SK-N-SH (cell line): ENCODE measurements at regions not wholly inside any gene's neighbourhood (a gene's known extent, or its start where the extent isn't known, plus 50 kb on each side); places are given as distances from the start of the nearest gene placed in this dataset.

ENCODE experiments used
- CTCF ChIA-PET: fragments of 300-600, 350-600 bp; formaldehyde crosslinking; extraction: SDS; loops from one replicate; lab custom pipeline; 2021; lab: Yijun Ruan, JAX
- POLR2A ChIA-PET: fragments of 350-600 bp; sonication (Branson Sonifier 250); formaldehyde crosslinking; extraction: SDS; loops from one replicate; lab custom pipeline; 2020; ENCODE audit warnings: antibody characterized with exemption, inconsistent platforms; lab: Yijun Ruan, JAX
- DNase-seq: peaks from one replicate; pipeline ENCODE4 v3.0.0; 2012
- H2AFZ ChIP-seq: fragments of 200-600 bp; sonication (generic); 2 replicates; pipeline ENCODE4 v1.8.1; 2016; ENCODE audit warnings: antibody characterized with exemption, mild to moderate bottlenecking, low read depth
- H3F3A ChIP-seq: fragments of 200-600 bp; sonication (generic); replicated peaks from 2 replicates; pipeline ENCODE3; 2016; ENCODE audit warnings: antibody characterized with exemption, mild to moderate bottlenecking; ENCODE audit not compliant: insufficient read depth
- H3K27ac ChIP-seq, 2 experiments: fragments of 200-500 bp in 1 of 2; fragments of 200-600 bp in 1 of 2; sonication (Bioruptor generic) in 1 of 2; sonication (generic), shearing (Covaris generic) in 1 of 2; 2 replicates each; pipeline versions ENCODE4 v1.5.1 to v1.6.1; 2014 to 2016; ENCODE audit warnings: low read depth in 2 of 2, inconsistent platforms in 1 of 2, low read length in 1 of 2, mild to moderate bottlenecking in 1 of 2, mixed read lengths in 1 of 2
- H3K27me3 ChIP-seq: fragments of 200-600 bp; sonication (generic), shearing (Covaris generic); 2 replicates; pipeline ENCODE4 v1.6.1; 2016; ENCODE audit warnings: mixed run types; ENCODE audit not compliant: insufficient read depth
- H3K36me3 ChIP-seq, 2 experiments: fragments of 200-500 bp in 1 of 2; fragments of 200-600 bp in 1 of 2; sonication (Bioruptor generic) in 1 of 2; sonication (generic) in 1 of 2; replicated peaks in 1 of 2; 2 replicates each; pipeline versions ENCODE3 to v1.5.1; 2014 to 2016; ENCODE audit warnings: low read length in 1 of 2, mild to moderate bottlenecking in 1 of 2; ENCODE audit not compliant: insufficient read depth in 2 of 2, control insufficient read depth in 1 of 2
- H3K4me1 ChIP-seq, 2 experiments: fragments of 200-500 bp in 1 of 2; fragments of 200-600 bp in 1 of 2; sonication (Bioruptor generic) in 1 of 2; sonication (generic), shearing (Covaris generic) in 1 of 2; 2 replicates each; pipeline versions ENCODE4 v1.5.1 to v1.6.1; 2014 to 2016; ENCODE audit warnings: low read depth in 1 of 2, low read length in 1 of 2, mixed run types in 1 of 2; ENCODE audit not compliant: insufficient read depth in 2 of 2, control insufficient read depth in 1 of 2
- H3K4me2 ChIP-seq: fragments of 200-600 bp; sonication (generic), shearing (Covaris generic); 2 replicates; pipeline ENCODE4 v1.6.1; 2017; ENCODE audit warnings: mixed run types
- H3K4me3 ChIP-seq, 2 experiments: fragments of 200-500 bp in 1 of 2; fragments of 200-600 bp in 1 of 2; sonication (Bioruptor generic) in 1 of 2; sonication (generic), shearing (Covaris generic) in 1 of 2; 2 replicates each; pipeline versions ENCODE4 v1.5.1 to v1.8.1; 2014 to 2016; ENCODE audit warnings: low read depth in 2 of 2, inconsistent platforms in 1 of 2, low read length in 1 of 2, mild to moderate bottlenecking in 1 of 2, mixed read lengths in 1 of 2, moderate library complexity in 1 of 2
- H3K79me2 ChIP-seq: fragments of 200-600 bp; sonication (generic); 2 replicates; pipeline ENCODE4 v1.8.1; 2017; ENCODE audit warnings: mild to moderate bottlenecking; ENCODE audit not compliant: insufficient read depth
- H3K9ac ChIP-seq: fragments of 200-600 bp; sonication (generic); 2 replicates; pipeline ENCODE4 v1.6.1; 2017; ENCODE audit warnings: mixed run types
- H3K9me2 ChIP-seq: fragments of 200-600 bp; sonication (generic); 2 replicates; pipeline ENCODE4 v1.6.1; 2017; ENCODE audit warnings: mixed run types
- H3K9me3 ChIP-seq: fragments of 200-600 bp; sonication (generic); 2 replicates; pipeline ENCODE4 v1.6.1; 2017; ENCODE audit warnings: mixed run types, mild to moderate bottlenecking, moderate library complexity
- H4K20me1 ChIP-seq: fragments of 200-600 bp; sonication (generic); 2 replicates; pipeline ENCODE4 v1.6.1; 2017; ENCODE audit warnings: mild to moderate bottlenecking, mixed run types; ENCODE audit not compliant: insufficient read depth
- ELF1 ChIP-seq: IDR thresholded peaks from 2 replicates; pipeline ENCODE4 v1.4.0; 2012
- EP300 ChIP-seq, 2 experiments: IDR thresholded peaks; 2 replicates each; pipeline versions ENCODE4 v1.4.0 to v1.6.1; 2012; ENCODE audit warnings: borderline replicate concordance in 1 of 2, low read depth in 1 of 2, low read length in 1 of 2
- EZH2phosphoT487 ChIP-seq: fragments of 200-600 bp; sonication (generic); IDR thresholded peaks from 2 replicates; pipeline ENCODE4 v1.6.1; 2017; ENCODE audit warnings: low read depth, mixed run types, mild to moderate bottlenecking, antibody characterized with exemption, moderate library complexity, borderline replicate concordance
- FOSL2 ChIP-seq: IDR thresholded peaks from 2 replicates; pipeline ENCODE4 v1.4.0; 2012; ENCODE audit warnings: low read depth, mild to moderate bottlenecking, moderate library complexity, borderline replicate concordance
- FOXM1 ChIP-seq: IDR thresholded peaks from 2 replicates; pipeline ENCODE4 v1.4.0; 2012; ENCODE audit warnings: low read depth, mild to moderate bottlenecking
- MAX ChIP-seq: IDR thresholded peaks from 2 replicates; pipeline ENCODE4 v1.4.0; 2012; ENCODE audit warnings: low read depth
- NRF1 ChIP-seq: IDR thresholded peaks from 2 replicates; pipeline ENCODE4 v1.6.1; 2012; ENCODE audit warnings: low read depth, mild to moderate bottlenecking, low read length
- POLR2AphosphoS5 ChIP-seq: IDR thresholded peaks from 2 replicates; pipeline ENCODE4 v1.6.1; 2012; ENCODE audit warnings: low read depth, low read length
- RAD21 ChIP-seq: IDR thresholded peaks from 2 replicates; pipeline ENCODE4 v1.6.1; 2012; ENCODE audit warnings: mild to moderate bottlenecking, low read length
- RCOR1 ChIP-seq: fragments of 150-350 bp; IDR thresholded peaks from 2 replicates; pipeline ENCODE4 v1.6.1; 2017; ENCODE audit warnings: antibody characterized with exemption, low read length
- SMC3 ChIP-seq: IDR thresholded peaks from 2 replicates; pipeline ENCODE4 v1.6.1; 2012; ENCODE audit warnings: low read depth, low read length, improper control_type of control experiment
- TAF1 ChIP-seq: IDR thresholded peaks from 2 replicates; pipeline ENCODE4 v1.6.1; 2012; ENCODE audit warnings: low read depth, mild to moderate bottlenecking, low read length, moderate library complexity, borderline replicate concordance
- TEAD4 ChIP-seq: IDR thresholded peaks from 2 replicates; pipeline ENCODE4 v1.4.0; 2012; ENCODE audit warnings: mild to moderate bottlenecking, borderline replicate concordance; ENCODE audit not compliant: insufficient read depth
- WGBS: methylation state at CpG from one replicate; pipeline ENCODE4 v1.1.6; 2017; ENCODE audit warnings: low lambda C conversion rate; 5-methylcytosine and 5-hydroxymethylcytosine counted together
- TF ChIP-seq, protein P1 (sequence below): IDR thresholded peaks from 2 replicates; pipeline ENCODE4 v1.4.0; 2012; ENCODE audit warnings: low read depth, borderline replicate concordance
- TF ChIP-seq, protein P2 (sequence below): IDR thresholded peaks from 2 replicates; pipeline ENCODE4 v1.4.0; 2012; ENCODE audit warnings: low read depth, borderline replicate concordance
- TF ChIP-seq, protein P3 (sequence below): fragments of 150-350 bp; IDR thresholded peaks from 2 replicates; pipeline ENCODE4 v1.6.1; 2017; ENCODE audit warnings: antibody characterized with exemption, low read length, low read depth, borderline replicate concordance

DNA sequence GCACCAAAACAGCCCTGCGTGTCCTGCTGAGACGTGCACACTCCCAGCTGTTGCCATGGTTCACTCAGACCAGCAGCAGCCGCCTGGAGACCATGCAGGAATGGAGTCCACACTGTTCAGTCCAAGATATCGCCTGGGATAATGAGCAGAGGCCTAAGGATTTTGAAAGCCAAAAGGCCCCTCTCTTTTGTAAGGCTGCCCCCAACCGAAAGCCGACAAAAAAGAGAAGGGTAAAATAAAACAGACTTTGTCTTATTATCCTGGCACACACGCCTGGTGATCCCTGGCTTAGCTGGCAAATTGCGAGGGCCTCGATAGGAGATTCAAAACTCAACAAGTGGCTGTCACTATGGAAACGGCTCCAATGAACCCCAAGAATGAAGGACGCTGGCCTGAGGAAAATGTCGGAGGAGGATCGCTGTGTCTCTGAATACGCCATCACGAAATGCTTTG is 263.6 kb downstream of the SKIDA1 start:
- no peak overlapping the region for H3K4me2 ChIP-seq
- no peaks in the 10 kb centered on the region for H3K9me2 ChIP-seq
- no peak overlapping the region for H2AFZ ChIP-seq
- WGBS = 85% methylated on average over 15 of the region's 15 CpGs
- no peak for TF ChIP-seq TAF1
- TF ChIP-seq FOXM1 = no peak
- no peak for TF ChIP-seq RAD21
- TF ChIP-seq RCOR1 = no peak
- TF ChIP-seq, protein P1, sequence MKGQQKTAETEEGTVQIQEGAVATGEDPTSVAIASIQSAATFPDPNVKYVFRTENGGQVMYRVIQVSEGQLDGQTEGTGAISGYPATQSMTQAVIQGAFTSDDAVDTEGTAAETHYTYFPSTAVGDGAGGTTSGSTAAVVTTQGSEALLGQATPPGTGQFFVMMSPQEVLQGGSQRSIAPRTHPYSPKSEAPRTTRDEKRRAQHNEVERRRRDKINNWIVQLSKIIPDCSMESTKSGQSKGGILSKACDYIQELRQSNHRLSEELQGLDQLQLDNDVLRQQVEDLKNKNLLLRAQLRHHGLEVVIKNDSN = no peak
- TF ChIP-seq, protein P2, sequence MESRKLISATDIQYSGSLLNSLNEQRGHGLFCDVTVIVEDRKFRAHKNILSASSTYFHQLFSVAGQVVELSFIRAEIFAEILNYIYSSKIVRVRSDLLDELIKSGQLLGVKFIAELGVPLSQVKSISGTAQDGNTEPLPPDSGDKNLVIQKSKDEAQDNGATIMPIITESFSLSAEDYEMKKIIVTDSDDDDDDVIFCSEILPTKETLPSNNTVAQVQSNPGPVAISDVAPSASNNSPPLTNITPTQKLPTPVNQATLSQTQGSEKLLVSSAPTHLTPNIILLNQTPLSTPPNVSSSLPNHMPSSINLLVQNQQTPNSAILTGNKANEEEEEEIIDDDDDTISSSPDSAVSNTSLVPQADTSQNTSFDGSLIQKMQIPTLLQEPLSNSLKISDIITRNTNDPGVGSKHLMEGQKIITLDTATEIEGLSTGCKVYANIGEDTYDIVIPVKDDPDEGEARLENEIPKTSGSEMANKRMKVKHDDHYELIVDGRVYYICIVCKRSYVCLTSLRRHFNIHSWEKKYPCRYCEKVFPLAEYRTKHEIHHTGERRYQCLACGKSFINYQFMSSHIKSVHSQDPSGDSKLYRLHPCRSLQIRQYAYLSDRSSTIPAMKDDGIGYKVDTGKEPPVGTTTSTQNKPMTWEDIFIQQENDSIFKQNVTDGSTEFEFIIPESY = no peak
- TF ChIP-seq ELF1 = no peak
- no peak for TF ChIP-seq EP300 (IDR thresholded peaks at IDR 0.05; ENCODE audit: borderline replicate concordance in 1 of 2, low read depth in 1 of 2, low read length in 1 of 2)
- no peak for TF ChIP-seq POLR2AphosphoS5
- TF ChIP-seq EZH2phosphoT487 = no peak
- no peak for TF ChIP-seq FOSL2
- TF ChIP-seq MAX = no peak
- no peak for TF ChIP-seq TEAD4
- TF ChIP-seq, protein P3, sequence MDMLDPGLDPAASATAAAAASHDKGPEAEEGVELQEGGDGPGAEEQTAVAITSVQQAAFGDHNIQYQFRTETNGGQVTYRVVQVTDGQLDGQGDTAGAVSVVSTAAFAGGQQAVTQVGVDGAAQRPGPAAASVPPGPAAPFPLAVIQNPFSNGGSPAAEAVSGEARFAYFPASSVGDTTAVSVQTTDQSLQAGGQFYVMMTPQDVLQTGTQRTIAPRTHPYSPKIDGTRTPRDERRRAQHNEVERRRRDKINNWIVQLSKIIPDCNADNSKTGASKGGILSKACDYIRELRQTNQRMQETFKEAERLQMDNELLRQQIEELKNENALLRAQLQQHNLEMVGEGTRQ = no peak
- no peak for TF ChIP-seq NRF1
- no peak for TF ChIP-seq SMC3
- H3K36me3 ChIP-seq = no peaks in the 10 kb centered on the region
- no peaks in the 10 kb centered on the region for H3K9me3 ChIP-seq
- H3K27me3 ChIP-seq = no peaks in the 10 kb centered on the region
- H3K27ac ChIP-seq = no peak overlapping the region
- H3K4me3 ChIP-seq = no peak overlapping the region
- H3F3A ChIP-seq = no peaks in the 10 kb centered on the region
- ChIA-PET CTCF (no interaction called here), POLR2A (no interaction called here)
- H4K20me1 ChIP-seq = no peaks in the 10 kb centered on the region
- H3K79me2 ChIP-seq = no peaks in the 10 kb centered on the region
- H3K4me1 ChIP-seq = peaks cover 0 to 7% of the 10 kb centered on the region in 2 experiments; a peak in 1 of 4 replicates
- DNase-seq = no peak
- no peak overlapping the region for H3K9ac ChIP-seq
